WTC11 (cell line): ENCODE measurements at regions not wholly inside any gene's neighbourhood (a gene's known extent, or its start where the extent isn't known, plus 50 kb on each side); places are given as distances from the start of the nearest gene placed in this dataset.

Source experiments
- ATAC-seq: fragments of 200-7000 bp; cut with Tn5 transposase; 2 replicates; pipeline ENCODE4 v1.10.0; 2021; ENCODE audit warnings: mild to moderate bottlenecking, moderate library complexity
- CTCF ChIA-PET: fragments of 300-600 bp; sonication (Branson Sonifier 250); formaldehyde crosslinking; loops from one replicate; lab custom pipeline; 2021; ENCODE audit warnings: antibody characterized with exemption; lab: Charles Lee
- POLR2A ChIA-PET: fragments of 350-600 bp; sonication (Branson Sonifier 250); formaldehyde crosslinking; loops from one replicate; lab custom pipeline; 2021; ENCODE audit warnings: antibody characterized with exemption; lab: Charles Lee
- DNase-seq: peaks from one replicate; pipeline ENCODE4 v3.0.0; 2021; ENCODE audit warnings: low spot score
- H3K27ac Mint-ChIP-seq: 2 replicates; pipeline ENCODE4 v1.8.0; 2021; ENCODE audit warnings: mixed read lengths
- H3K27me3 Mint-ChIP-seq: 2 replicates; pipeline ENCODE4 v1.8.0; 2021; ENCODE audit warnings: low read depth, mild to moderate bottlenecking, moderate library complexity, mixed read lengths
- H3K36me3 Mint-ChIP-seq: 2 replicates; pipeline ENCODE4 v1.8.0; 2021; ENCODE audit warnings: mixed read lengths
- H3K4me1 Mint-ChIP-seq: 2 replicates; pipeline ENCODE4 v1.8.0; 2022; ENCODE audit warnings: mixed read lengths
- H3K4me3 Mint-ChIP-seq: 2 replicates; pipeline ENCODE4 v1.8.0; 2021; ENCODE audit warnings: mild to moderate bottlenecking, moderate library complexity, mixed read lengths
- H3K9me3 Mint-ChIP-seq: 2 replicates; pipeline ENCODE4 v1.8.0; 2021; ENCODE audit warnings: mixed read lengths
- CBFB ChIP-seq: sonication (generic); formaldehyde crosslinking; IDR thresholded peaks from 2 replicates; pipeline ENCODE4 v1.8.1; 2022; ENCODE audit warnings: mild to moderate bottlenecking, low read depth, missing genetic modification reagents
- EMX1 ChIP-seq: fragments of 250-450 bp; sonication (Bioruptor Pico); IDR thresholded peaks from 2 replicates; pipeline ENCODE4 v1.8.0; 2021; ENCODE audit warnings: mild to moderate bottlenecking
- ESRRA ChIP-seq: sonication (generic); formaldehyde crosslinking; IDR thresholded peaks from 2 replicates; pipeline ENCODE4 v1.8.1; 2022; ENCODE audit warnings: mild to moderate bottlenecking, missing genetic modification reagents, borderline replicate concordance
- ETV6 ChIP-seq: sonication (generic); formaldehyde crosslinking; IDR thresholded peaks from 2 replicates; pipeline ENCODE4 v1.8.1; 2022; ENCODE audit warnings: mild to moderate bottlenecking, missing genetic modification reagents
- FOXJ3 ChIP-seq: sonication (generic); formaldehyde crosslinking; IDR thresholded peaks from 2 replicates; pipeline ENCODE4 v1.9.0; 2021; ENCODE audit warnings: missing genetic modification reagents, mild to moderate bottlenecking, borderline replicate concordance
- HMGA2 ChIP-seq: fragments of 250-450 bp; sonication (Bioruptor Pico); IDR thresholded peaks from 2 replicates; pipeline ENCODE4 v1.4.0; 2021; ENCODE audit warnings: mild to moderate bottlenecking, moderate library complexity
- IRF1 ChIP-seq: sonication (generic); formaldehyde crosslinking; IDR thresholded peaks from 2 replicates; pipeline ENCODE4 v1.8.0; 2023; ENCODE audit warnings: missing genetic modification reagents
- IRF2 ChIP-seq: sonication (generic); formaldehyde crosslinking; IDR thresholded peaks from 2 replicates; pipeline ENCODE4 v1.8.0; 2022; ENCODE audit warnings: low read depth, missing genetic modification reagents, borderline replicate concordance
- JUN ChIP-seq: sonication (generic); formaldehyde crosslinking; IDR thresholded peaks from 2 replicates; pipeline ENCODE4 v1.8.0; 2023; ENCODE audit warnings: mild to moderate bottlenecking, missing genetic modification reagents
- MAX ChIP-seq: sonication (generic); formaldehyde crosslinking; IDR thresholded peaks from 2 replicates; pipeline ENCODE4 v1.8.0; 2022; ENCODE audit warnings: mild to moderate bottlenecking, missing genetic modification reagents
- NR1H2 ChIP-seq: sonication (generic); formaldehyde crosslinking; IDR thresholded peaks from 2 replicates; pipeline ENCODE4 v1.9.0; 2021; ENCODE audit warnings: mild to moderate bottlenecking, moderate library complexity, missing genetic modification reagents
- RELA ChIP-seq: sonication (generic); formaldehyde crosslinking; IDR thresholded peaks from 2 replicates; pipeline ENCODE4 v1.8.1; 2022; ENCODE audit warnings: missing genetic modification reagents, mild to moderate bottlenecking, borderline replicate concordance
- SMAD4 ChIP-seq: sonication (generic); formaldehyde crosslinking; IDR thresholded peaks from 2 replicates; pipeline ENCODE4 v1.8.0; 2022; ENCODE audit warnings: mild to moderate bottlenecking, missing genetic modification reagents
- USF2 ChIP-seq: sonication (generic); formaldehyde crosslinking; IDR thresholded peaks from 2 replicates; pipeline ENCODE4 v1.8.1; 2023; ENCODE audit warnings: mild to moderate bottlenecking, missing genetic modification reagents, moderate library complexity
- ZBTB21 ChIP-seq: sonication (generic); formaldehyde crosslinking; IDR thresholded peaks from 2 replicates; pipeline ENCODE4 v1.8.1; 2023; ENCODE audit warnings: mild to moderate bottlenecking, missing genetic modification reagents, borderline replicate concordance
- ZNF317 ChIP-seq: sonication (generic); formaldehyde crosslinking; IDR thresholded peaks from 2 replicates; pipeline ENCODE4 v1.8.1; 2023; ENCODE audit warnings: low read depth, mild to moderate bottlenecking, moderate library complexity, missing genetic modification reagents, borderline replicate concordance
- ZSCAN18 ChIP-seq: fragments of 250-450 bp; sonication (Bioruptor Pico); IDR thresholded peaks from 2 replicates; pipeline ENCODE4 v2.1.2; 2022; ENCODE audit warnings: mild to moderate bottlenecking, moderate library complexity
- TF ChIP-seq, protein P1 (sequence below): sonication (generic); formaldehyde crosslinking; IDR thresholded peaks from 2 replicates; pipeline ENCODE4 v1.8.1; 2022; ENCODE audit warnings: mild to moderate bottlenecking, moderate library complexity, missing genetic modification reagents
- TF ChIP-seq, protein P2 (sequence below): sonication (generic); formaldehyde crosslinking; IDR thresholded peaks from 2 replicates; pipeline ENCODE4 v1.8.0; 2023; ENCODE audit warnings: missing genetic modification reagents, mild to moderate bottlenecking, borderline replicate concordance
- TF ChIP-seq, protein P3 (sequence below): fragments of 250-450 bp; sonication (Bioruptor Pico); conservative IDR thresholded peaks from 2 replicates; pipeline ENCODE4 v1.9.0; 2021; ENCODE audit warnings: mild to moderate bottlenecking

DNA sequence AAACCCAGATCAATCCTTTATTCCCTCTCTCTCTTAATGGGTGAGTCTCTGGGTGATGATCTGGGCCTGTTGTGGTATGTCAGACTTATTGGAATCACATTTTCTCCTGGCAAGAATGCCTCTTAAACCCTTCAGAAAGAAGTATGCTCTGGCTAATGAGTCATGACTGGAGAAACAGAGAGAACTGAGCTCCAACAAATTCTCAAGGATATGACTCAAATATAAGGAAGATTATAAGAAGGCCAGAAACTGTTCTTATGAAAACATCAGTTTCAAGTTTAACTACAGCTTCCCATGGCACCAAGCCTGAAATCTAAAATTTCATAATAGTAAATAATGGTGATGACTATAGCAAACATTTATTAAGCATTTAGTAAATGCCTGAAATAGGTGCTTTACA, 83.9 kb downstream of the OR5AK2 start:
- DNase-seq = no peak
- no peak overlapping the region for H3K4me3 Mint-ChIP-seq
- peaks cover 4% of the 10 kb centered on the region; the same call in 1 of the 2 replicates for H3K9me3 Mint-ChIP-seq
- H3K36me3 Mint-ChIP-seq = no peaks in the 10 kb centered on the region
- no peaks in the 10 kb centered on the region; the same call in 1 of the 2 replicates for H3K27me3 Mint-ChIP-seq
- no peak for ATAC-seq
- no peak overlapping the region for H3K27ac Mint-ChIP-seq
- no peak for TF ChIP-seq MAX (CRISPR knock-in tag)
- no peak for TF ChIP-seq ZSCAN18
- TF ChIP-seq, protein P1, sequence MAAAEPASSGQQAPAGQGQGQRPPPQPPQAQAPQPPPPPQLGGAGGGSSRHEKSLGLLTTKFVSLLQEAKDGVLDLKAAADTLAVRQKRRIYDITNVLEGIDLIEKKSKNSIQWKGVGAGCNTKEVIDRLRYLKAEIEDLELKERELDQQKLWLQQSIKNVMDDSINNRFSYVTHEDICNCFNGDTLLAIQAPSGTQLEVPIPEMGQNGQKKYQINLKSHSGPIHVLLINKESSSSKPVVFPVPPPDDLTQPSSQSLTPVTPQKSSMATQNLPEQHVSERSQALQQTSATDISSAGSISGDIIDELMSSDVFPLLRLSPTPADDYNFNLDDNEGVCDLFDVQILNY (CRISPR knock-in tag) = no peak
- no peak for TF ChIP-seq RELA (CRISPR knock-in tag)
- TF ChIP-seq IRF1 = no peak
- no peak for TF ChIP-seq SMAD4 (CRISPR knock-in tag)
- TF ChIP-seq IRF2 (CRISPR knock-in tag) = no peak
- TF ChIP-seq NR1H2 (CRISPR knock-in tag) = no peak
- TF ChIP-seq ETV6 (CRISPR knock-in tag) = no peak
- TF ChIP-seq, protein P2, sequence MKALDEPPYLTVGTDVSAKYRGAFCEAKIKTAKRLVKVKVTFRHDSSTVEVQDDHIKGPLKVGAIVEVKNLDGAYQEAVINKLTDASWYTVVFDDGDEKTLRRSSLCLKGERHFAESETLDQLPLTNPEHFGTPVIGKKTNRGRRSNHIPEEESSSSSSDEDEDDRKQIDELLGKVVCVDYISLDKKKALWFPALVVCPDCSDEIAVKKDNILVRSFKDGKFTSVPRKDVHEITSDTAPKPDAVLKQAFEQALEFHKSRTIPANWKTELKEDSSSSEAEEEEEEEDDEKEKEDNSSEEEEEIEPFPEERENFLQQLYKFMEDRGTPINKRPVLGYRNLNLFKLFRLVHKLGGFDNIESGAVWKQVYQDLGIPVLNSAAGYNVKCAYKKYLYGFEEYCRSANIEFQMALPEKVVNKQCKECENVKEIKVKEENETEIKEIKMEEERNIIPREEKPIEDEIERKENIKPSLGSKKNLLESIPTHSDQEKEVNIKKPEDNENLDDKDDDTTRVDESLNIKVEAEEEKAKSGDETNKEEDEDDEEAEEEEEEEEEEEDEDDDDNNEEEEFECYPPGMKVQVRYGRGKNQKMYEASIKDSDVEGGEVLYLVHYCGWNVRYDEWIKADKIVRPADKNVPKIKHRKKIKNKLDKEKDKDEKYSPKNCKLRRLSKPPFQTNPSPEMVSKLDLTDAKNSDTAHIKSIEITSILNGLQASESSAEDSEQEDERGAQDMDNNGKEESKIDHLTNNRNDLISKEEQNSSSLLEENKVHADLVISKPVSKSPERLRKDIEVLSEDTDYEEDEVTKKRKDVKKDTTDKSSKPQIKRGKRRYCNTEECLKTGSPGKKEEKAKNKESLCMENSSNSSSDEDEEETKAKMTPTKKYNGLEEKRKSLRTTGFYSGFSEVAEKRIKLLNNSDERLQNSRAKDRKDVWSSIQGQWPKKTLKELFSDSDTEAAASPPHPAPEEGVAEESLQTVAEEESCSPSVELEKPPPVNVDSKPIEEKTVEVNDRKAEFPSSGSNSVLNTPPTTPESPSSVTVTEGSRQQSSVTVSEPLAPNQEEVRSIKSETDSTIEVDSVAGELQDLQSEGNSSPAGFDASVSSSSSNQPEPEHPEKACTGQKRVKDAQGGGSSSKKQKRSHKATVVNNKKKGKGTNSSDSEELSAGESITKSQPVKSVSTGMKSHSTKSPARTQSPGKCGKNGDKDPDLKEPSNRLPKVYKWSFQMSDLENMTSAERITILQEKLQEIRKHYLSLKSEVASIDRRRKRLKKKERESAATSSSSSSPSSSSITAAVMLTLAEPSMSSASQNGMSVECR (CRISPR knock-in tag) = no peak
- TF ChIP-seq HMGA2 (CRISPR knock-in tag) = no peak
- no peak for TF ChIP-seq FOXJ3 (CRISPR knock-in tag)
- POLR2A ChIA-PET = no interaction called here
- CTCF ChIA-PET = interaction anchor here (1.1 kb wide), 1 partner anchor 16 kb away, joined by 3 read pairs; no protein-coding TSS in a partner anchor
- no peaks in the 10 kb centered on the region for H3K4me1 Mint-ChIP-seq

DNA sequence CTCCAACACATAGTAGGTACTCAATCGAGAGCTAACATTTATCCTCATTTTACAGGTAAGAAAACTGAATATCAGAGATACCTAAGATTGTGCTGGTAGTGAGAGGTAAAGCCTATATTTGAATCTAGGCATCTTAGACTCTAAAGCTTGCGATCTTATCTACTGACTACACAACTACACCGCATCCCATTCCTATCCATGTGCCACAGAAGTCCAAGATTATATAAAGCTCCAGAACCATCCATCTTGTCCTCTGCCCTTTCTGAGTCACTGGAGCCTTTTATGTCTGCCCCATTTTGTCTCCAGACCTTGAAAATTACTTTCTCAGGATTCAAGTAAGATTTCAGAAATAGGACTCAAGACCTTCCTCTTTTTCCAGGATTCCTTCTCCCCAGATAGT, 84.4 kb downstream of the OR5AK2 start:
- Mint-ChIP-seq H3K9me3 (no peaks in the 10 kb centered on the region; the same call in 1 of the 2 replicates), H3K4me3 (no peak overlapping the region), H3K27me3 (no peaks in the 10 kb centered on the region; the same call in 1 of the 2 replicates), H3K4me1 (no peaks in the 10 kb centered on the region), H3K27ac (no peak overlapping the region), H3K36me3 (no peaks in the 10 kb centered on the region)
- CTCF ChIA-PET = interaction anchor here (1.1 kb wide), 1 partner anchor 16 kb away, joined by 3 read pairs; no protein-coding TSS in a partner anchor
- DNase-seq = no peak
- ATAC-seq = no peak
- POLR2A ChIA-PET = no interaction called here
- no peak for TF ChIP-seq EMX1 (CRISPR knock-in tag)
- TF ChIP-seq ESRRA = no peak
- no peak for TF ChIP-seq ZNF317 (CRISPR knock-in tag)
- TF ChIP-seq JUN (CRISPR knock-in tag) = no peak
- TF ChIP-seq ZBTB21 (CRISPR knock-in tag) = no peak
- TF ChIP-seq IRF2 (CRISPR knock-in tag) = no peak
- no peak for TF ChIP-seq CBFB (CRISPR knock-in tag)
- no peak for TF ChIP-seq NR1H2 (CRISPR knock-in tag)
- TF ChIP-seq USF2 (CRISPR knock-in tag) = no peak
- no peak for TF ChIP-seq ZSCAN18
- TF ChIP-seq, protein P3, sequence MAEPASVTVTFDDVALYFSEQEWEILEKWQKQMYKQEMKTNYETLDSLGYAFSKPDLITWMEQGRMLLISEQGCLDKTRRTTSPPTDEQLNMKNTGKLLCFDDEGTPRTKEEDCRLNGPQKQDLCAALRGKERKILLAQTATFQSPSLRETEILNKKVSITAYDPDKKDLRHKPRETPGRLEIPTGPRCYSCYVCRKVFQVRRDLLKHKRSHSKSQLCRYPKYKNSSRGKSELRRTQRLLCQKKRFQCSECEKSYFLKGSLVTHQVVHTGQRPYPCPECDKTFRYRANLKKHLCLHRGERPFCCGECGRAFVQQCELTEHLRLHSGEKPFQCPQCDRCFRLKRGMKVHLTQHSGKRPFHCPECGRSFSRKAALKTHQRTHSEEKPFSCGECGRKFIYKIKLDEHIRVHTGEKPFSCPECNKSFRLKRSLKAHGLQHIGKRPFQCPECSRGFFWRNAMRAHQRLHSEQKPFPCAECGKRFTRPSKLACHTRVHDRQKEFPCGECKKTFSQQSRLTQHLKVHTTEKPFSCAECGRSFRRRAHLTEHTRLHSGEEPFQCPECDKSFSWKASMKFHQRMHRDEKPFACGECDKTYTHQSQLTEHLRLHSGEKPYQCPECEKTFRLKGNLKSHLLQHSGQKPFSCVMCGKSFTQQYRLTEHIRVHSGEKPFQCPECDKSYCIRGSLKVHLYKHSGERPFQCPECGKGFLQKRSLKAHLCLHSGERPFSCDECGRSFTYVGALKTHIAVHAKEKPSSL = no peak
